ENCODE measurements at regions not wholly inside any gene's neighbourhood (a gene's known extent, or its start where the extent isn't known, plus 50 kb on each side); places are given as distances from the start of the nearest gene placed in this dataset.
"Not testable (repeated sequence)": the region's sequence is repeated elsewhere in the genome, so short reads cannot be mapped to it uniquely, and the experiment has no call there.

GRCh38 chr22:23450434-23450795 is 129.7 kb downstream of the IGLL1 start:
- DNase-seq (no peak), ATAC-seq (ENCODE audit: insufficient read depth, low read depth) (no peak)
- Histone ChIP-seq H3K36me3 (ENCODE audit: insufficient read depth, low read length) (no peaks in the 10 kb centered on the region), H3K79me2 (ENCODE audit: insufficient read depth, low read length) (no peaks in the 10 kb centered on the region), H3K27ac (ENCODE audit: low read length) (peak overlapping the region; percentile 74), H3K27me3 (ENCODE audit: insufficient read depth, low read length, poor library complexity) (no peaks in the 10 kb centered on the region), H3K9ac (ENCODE audit: low read depth, low read length) (no peak overlapping the region), H4K20me1 (ENCODE audit: insufficient read depth, low read length) (no peaks in the 10 kb centered on the region), H3K4me1 (ENCODE audit: insufficient read depth, low read length) (peaks cover 30% of the 10 kb centered on the region), H3K4me2 (ENCODE audit: insufficient read depth, low read length) (no peak overlapping the region), H3K4me3 (ENCODE audit: low read depth in 1 of 2, low read length in 2 of 2) (no peak overlapping the region), H3K9me3 (ENCODE audit: insufficient read depth, low read length, severe bottlenecking) (peaks cover 5% of the 10 kb centered on the region), H2AFZ (ENCODE audit: low read depth, low read length) (no peak overlapping the region)
- TF ChIP-seq EZH2 (IDR thresholded peaks at IDR 0.05; ENCODE audit: borderline replicate concordance, low read depth, low read length, severe bottlenecking) (no peak), CTCF (IDR thresholded peaks at IDR 0.05; ENCODE audit: borderline replicate concordance, extremely low read depth, low read length, poor library complexity, severe bottlenecking) (no peak)

- not testable (repeated sequence) for H3K9ac ChIP-seq (ENCODE audit: low read depth, low read length); H3K27me3 ChIP-seq (ENCODE audit: insufficient read depth, low read length, poor library complexity); H3K9me3 ChIP-seq (ENCODE audit: insufficient read depth, low read length, severe bottlenecking); H3K4me2 ChIP-seq (ENCODE audit: insufficient read depth, low read length); H4K20me1 ChIP-seq (ENCODE audit: insufficient read depth, low read length); DNase-seq; H3K36me3 ChIP-seq (ENCODE audit: insufficient read depth, low read length); H3K4me3 ChIP-seq (ENCODE audit: low read depth in 1 of 2, low read length in 2 of 2); H3K79me2 ChIP-seq (ENCODE audit: insufficient read depth, low read length); ATAC-seq (ENCODE audit: insufficient read depth, low read depth); H2AFZ ChIP-seq (ENCODE audit: low read depth, low read length)
- Histone ChIP-seq H3K27ac (ENCODE audit: low read length) (peak overlapping the region; percentile 22; the same call in 1 of the 2 replicates), H3K4me1 (ENCODE audit: insufficient read depth, low read length) (peaks cover 30% of the 10 kb centered on the region)
These were observed 130.2 kb downstream of the IGLL1 start for GRCh38 chr22:23449748-23450433.

GRCh38 chr22:23448499-23449288 is 131.4 kb downstream of the IGLL1 start:
- not testable (repeated sequence) for DNase-seq; H3K36me3 ChIP-seq (ENCODE audit: insufficient read depth, low read length); H3K27ac ChIP-seq (ENCODE audit: low read length); H3K4me2 ChIP-seq (ENCODE audit: insufficient read depth, low read length); H4K20me1 ChIP-seq (ENCODE audit: insufficient read depth, low read length); H2AFZ ChIP-seq (ENCODE audit: low read depth, low read length); H3K9me3 ChIP-seq (ENCODE audit: insufficient read depth, low read length, severe bottlenecking); H3K9ac ChIP-seq (ENCODE audit: low read depth, low read length); H3K27me3 ChIP-seq (ENCODE audit: insufficient read depth, low read length, poor library complexity); H3K79me2 ChIP-seq (ENCODE audit: insufficient read depth, low read length); H3K4me3 ChIP-seq (ENCODE audit: low read depth in 1 of 2, low read length in 2 of 2); ATAC-seq (ENCODE audit: insufficient read depth, low read depth)
- peaks cover 30% of the 10 kb centered on the region for H3K4me1 ChIP-seq (ENCODE audit: insufficient read depth, low read length)

GRCh38 chr22:23446796-23447350 is 133.2 kb downstream of the IGLL1 start:
- H3K27me3 ChIP-seq (ENCODE audit: insufficient read depth, low read length, poor library complexity) = no peaks in the 10 kb centered on the region
- no peak overlapping the region for H3K4me2 ChIP-seq (ENCODE audit: insufficient read depth, low read length)
- ATAC-seq (ENCODE audit: insufficient read depth, low read depth) (no peak), DNase-seq (no peak)
- no peak overlapping the region for H2AFZ ChIP-seq (ENCODE audit: low read depth, low read length)
- H3K4me1 ChIP-seq (ENCODE audit: insufficient read depth, low read length) = peaks cover 19% of the 10 kb centered on the region
- H3K9ac ChIP-seq (ENCODE audit: low read depth, low read length) = no peak overlapping the region
- no peak overlapping the region for H3K27ac ChIP-seq (ENCODE audit: low read length)
- no peaks in the 10 kb centered on the region for H3K79me2 ChIP-seq (ENCODE audit: insufficient read depth, low read length)
- peaks cover 5% of the 10 kb centered on the region for H3K9me3 ChIP-seq (ENCODE audit: insufficient read depth, low read length, severe bottlenecking)
- TF ChIP-seq CTCF (IDR thresholded peaks at IDR 0.05; ENCODE audit: borderline replicate concordance, extremely low read depth, low read length, poor library complexity, severe bottlenecking) = no peak
- no peak for TF ChIP-seq EZH2 (IDR thresholded peaks at IDR 0.05; ENCODE audit: borderline replicate concordance, low read depth, low read length, severe bottlenecking)
- no peak overlapping the region for H3K4me3 ChIP-seq (ENCODE audit: low read depth in 1 of 2, low read length in 2 of 2)
- H4K20me1 ChIP-seq (ENCODE audit: insufficient read depth, low read length) = no peaks in the 10 kb centered on the region
- no peaks in the 10 kb centered on the region for H3K36me3 ChIP-seq (ENCODE audit: insufficient read depth, low read length)

- not testable (repeated sequence) for H3K9ac ChIP-seq (ENCODE audit: low read depth, low read length); H3K4me2 ChIP-seq (ENCODE audit: insufficient read depth, low read length); H3K36me3 ChIP-seq (ENCODE audit: insufficient read depth, low read length); ATAC-seq (ENCODE audit: insufficient read depth, low read depth); H3K27me3 ChIP-seq (ENCODE audit: insufficient read depth, low read length, poor library complexity); H2AFZ ChIP-seq (ENCODE audit: low read depth, low read length); DNase-seq; H3K9me3 ChIP-seq (ENCODE audit: insufficient read depth, low read length, severe bottlenecking); H4K20me1 ChIP-seq (ENCODE audit: insufficient read depth, low read length); H3K27ac ChIP-seq (ENCODE audit: low read length); H3K79me2 ChIP-seq (ENCODE audit: insufficient read depth, low read length); H3K4me3 ChIP-seq (ENCODE audit: low read depth in 1 of 2, low read length in 2 of 2)
- H3K4me1 ChIP-seq (ENCODE audit: insufficient read depth, low read length) = peaks cover 13% of the 10 kb centered on the region
These were observed 133.9 kb downstream of the IGLL1 start for GRCh38 chr22:23446194-23446593.

GRCh38 chr22:23443905-23444304 is 136.2 kb downstream of the IGLL1 start:
- H3K4me1 ChIP-seq (ENCODE audit: insufficient read depth, low read length); H3K9ac ChIP-seq (ENCODE audit: low read depth, low read length); ATAC-seq (ENCODE audit: insufficient read depth, low read depth); H3K4me3 ChIP-seq (ENCODE audit: low read depth in 1 of 2, low read length in 2 of 2); H3K9me3 ChIP-seq (ENCODE audit: insufficient read depth, low read length, severe bottlenecking); H4K20me1 ChIP-seq (ENCODE audit: insufficient read depth, low read length); H3K36me3 ChIP-seq (ENCODE audit: insufficient read depth, low read length); H3K4me2 ChIP-seq (ENCODE audit: insufficient read depth, low read length); H3K27me3 ChIP-seq (ENCODE audit: insufficient read depth, low read length, poor library complexity); DNase-seq; H3K27ac ChIP-seq (ENCODE audit: low read length); H3K79me2 ChIP-seq (ENCODE audit: insufficient read depth, low read length); H2AFZ ChIP-seq (ENCODE audit: low read depth, low read length): not testable (repeated sequence)

Measured in DND-41 (cell line).